ENCODE measurements at regions not wholly inside any gene's neighbourhood (a gene's known extent, or its start where the extent isn't known, plus 50 kb on each side); places are given as distances from the start of the nearest gene placed in this dataset.

DNA sequence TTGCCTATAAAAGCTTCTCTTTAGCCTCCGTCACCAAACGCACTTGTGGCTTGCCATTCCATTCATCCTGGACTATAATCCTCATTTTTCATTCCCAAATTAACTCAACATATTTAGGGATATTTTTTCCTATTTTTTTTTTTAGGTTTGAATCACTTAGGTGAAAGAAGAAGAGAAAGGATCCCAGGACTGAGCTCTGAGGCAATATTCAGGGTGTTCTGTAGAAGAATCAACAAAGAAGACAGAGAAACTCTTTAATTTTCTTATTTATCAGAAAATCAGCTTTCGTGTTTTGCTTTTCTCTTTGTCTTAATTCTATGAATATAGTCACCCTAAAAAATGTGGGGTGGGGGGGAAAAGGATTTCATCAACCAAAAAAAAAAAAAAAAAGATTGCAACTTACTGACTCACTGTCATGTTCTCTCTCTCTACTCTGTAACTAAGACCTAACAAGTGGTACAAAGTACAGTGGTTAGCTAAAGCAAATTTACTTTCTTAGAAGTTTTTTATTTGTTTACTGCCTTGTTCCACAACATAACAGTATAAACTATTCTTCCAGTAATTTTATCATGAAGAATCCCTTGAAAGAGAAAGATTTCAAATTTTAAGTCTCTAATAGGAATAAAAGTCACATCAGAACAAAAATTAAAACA is 272.0 kb downstream of the DHX15 start:
- Histone ChIP-seq H3F3A (ENCODE audit: low read length, unreplicated experiment) (no peaks in the 10 kb centered on the region), H3K4me2 (ENCODE audit: low read length) (no peak overlapping the region), H3K36me3 (ENCODE audit: low read depth, low read length) (no peaks in the 10 kb centered on the region), H3K27me3 (ENCODE audit: low read length) (peaks cover 23% of the 10 kb centered on the region), H3K4me3 (ENCODE audit: low read length) (no peak overlapping the region), H3K27ac (ENCODE audit: low read length) (no peak overlapping the region), H3K9me2 (replicated peaks; ENCODE audit: low read length) (no peaks in the 10 kb centered on the region), H4K20me1 (ENCODE audit: low read length) (no peaks in the 10 kb centered on the region), H3K79me2 (ENCODE audit: low read length) (no peaks in the 10 kb centered on the region), H3K4me1 (ENCODE audit: insufficient read depth, low read length) (no peaks in the 10 kb centered on the region), H2AFZ (ENCODE audit: low read length) (no peak overlapping the region), H3K9ac (ENCODE audit: low read length) (no peak overlapping the region), H3K9me3 (ENCODE audit: low read length) (no peaks in the 10 kb centered on the region)
- TF ChIP-seq EZH2phosphoT487 (IDR thresholded peaks at IDR 0.05; ENCODE audit: borderline replicate concordance, low read length) (no peak), EZH2 (IDR thresholded peaks at IDR 0.05; ENCODE audit: low read length, unreplicated experiment) (no peak)
- TF ChIP-seq, protein P1, sequence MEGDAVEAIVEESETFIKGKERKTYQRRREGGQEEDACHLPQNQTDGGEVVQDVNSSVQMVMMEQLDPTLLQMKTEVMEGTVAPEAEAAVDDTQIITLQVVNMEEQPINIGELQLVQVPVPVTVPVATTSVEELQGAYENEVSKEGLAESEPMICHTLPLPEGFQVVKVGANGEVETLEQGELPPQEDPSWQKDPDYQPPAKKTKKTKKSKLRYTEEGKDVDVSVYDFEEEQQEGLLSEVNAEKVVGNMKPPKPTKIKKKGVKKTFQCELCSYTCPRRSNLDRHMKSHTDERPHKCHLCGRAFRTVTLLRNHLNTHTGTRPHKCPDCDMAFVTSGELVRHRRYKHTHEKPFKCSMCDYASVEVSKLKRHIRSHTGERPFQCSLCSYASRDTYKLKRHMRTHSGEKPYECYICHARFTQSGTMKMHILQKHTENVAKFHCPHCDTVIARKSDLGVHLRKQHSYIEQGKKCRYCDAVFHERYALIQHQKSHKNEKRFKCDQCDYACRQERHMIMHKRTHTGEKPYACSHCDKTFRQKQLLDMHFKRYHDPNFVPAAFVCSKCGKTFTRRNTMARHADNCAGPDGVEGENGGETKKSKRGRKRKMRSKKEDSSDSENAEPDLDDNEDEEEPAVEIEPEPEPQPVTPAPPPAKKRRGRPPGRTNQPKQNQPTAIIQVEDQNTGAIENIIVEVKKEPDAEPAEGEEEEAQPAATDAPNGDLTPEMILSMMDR (conservative IDR thresholded peaks at IDR 0.05; ENCODE audit: low read depth, low read length) = no peak
- ChIA-PET POLR2A (ENCODE audit: unreplicated experiment) (no interaction called here), CTCF (no interaction called here)
- ATAC-seq (no peak), DNase-seq (no peak)
- intact Hi-C loops (cut with micrococcal nuclease) = no loop called here
- BruUV-seq (replicated peaks) = no TSS peak

DNA sequence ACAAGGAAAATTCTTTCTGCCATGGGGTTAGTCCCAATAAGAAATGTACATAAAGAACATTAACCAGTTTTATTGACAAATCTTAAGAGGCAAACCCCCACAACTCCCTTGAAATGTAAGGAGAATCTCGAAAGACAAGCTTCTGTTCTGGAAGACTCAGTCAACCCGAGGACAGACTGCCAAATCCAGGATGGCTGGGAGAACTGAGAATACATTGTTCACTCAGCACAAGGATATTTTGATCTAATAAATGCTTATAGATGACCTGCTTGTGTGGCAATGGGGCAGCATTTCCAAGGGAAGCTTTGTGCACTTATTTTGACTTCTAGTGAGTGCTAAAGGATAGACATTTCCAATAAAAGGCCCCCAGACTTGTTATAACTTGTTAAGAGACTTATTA is 280.4 kb downstream of the DHX15 start:
- Histone ChIP-seq H3F3A (ENCODE audit: low read length, unreplicated experiment) (no peaks in the 10 kb centered on the region), H3K36me3 (ENCODE audit: low read depth, low read length) (no peaks in the 10 kb centered on the region), H3K4me1 (ENCODE audit: insufficient read depth, low read length) (no peaks in the 10 kb centered on the region), H3K9me3 (ENCODE audit: low read length) (no peaks in the 10 kb centered on the region), H3K4me3 (ENCODE audit: low read length) (no peak overlapping the region), H3K27ac (ENCODE audit: low read length) (no peak overlapping the region), H2AFZ (ENCODE audit: low read length) (no peak overlapping the region), H3K4me2 (ENCODE audit: low read length) (no peak overlapping the region), H3K9me2 (replicated peaks; ENCODE audit: low read length) (no peaks in the 10 kb centered on the region), H3K27me3 (ENCODE audit: low read length) (no peaks in the 10 kb centered on the region), H4K20me1 (ENCODE audit: low read length) (no peaks in the 10 kb centered on the region), H3K79me2 (ENCODE audit: low read length) (no peaks in the 10 kb centered on the region), H3K9ac (ENCODE audit: low read length) (no peak overlapping the region)
- ChIA-PET CTCF (no interaction called here), POLR2A (ENCODE audit: unreplicated experiment) (no interaction called here)
- TF ChIP-seq, protein P1 (conservative IDR thresholded peaks at IDR 0.05; ENCODE audit: low read depth, low read length) = no peak
- TF ChIP-seq EZH2phosphoT487 (IDR thresholded peaks at IDR 0.05; ENCODE audit: borderline replicate concordance, low read length) (no peak), EZH2 (IDR thresholded peaks at IDR 0.05; ENCODE audit: low read length, unreplicated experiment) (no peak)
- no peak for DNase-seq
- no TSS peak for BruUV-seq (replicated peaks)
- no peak for ATAC-seq
- intact Hi-C loops (cut with micrococcal nuclease) = no loop called here

DNA sequence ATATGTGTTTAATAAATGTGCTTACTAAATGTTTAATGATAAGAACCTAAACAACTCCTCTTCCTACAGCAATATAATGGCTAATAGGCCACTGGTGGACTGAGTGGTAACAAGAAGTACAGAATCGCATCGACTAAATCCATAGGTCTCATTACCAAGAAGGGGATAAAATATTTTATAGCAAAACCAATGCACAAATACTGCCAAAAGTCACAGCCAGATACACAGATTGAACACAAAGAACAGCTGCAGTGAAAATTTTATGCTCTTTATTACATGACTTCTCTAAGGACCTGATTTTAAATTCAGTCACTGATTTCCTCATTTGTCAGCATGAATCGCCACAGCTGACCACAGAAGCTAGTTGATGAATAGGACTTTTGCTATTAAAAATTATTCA is 285.4 kb downstream of the DHX15 start:
- Histone ChIP-seq H4K20me1 (ENCODE audit: low read length) (no peaks in the 10 kb centered on the region), H3K4me1 (ENCODE audit: insufficient read depth, low read length) (no peaks in the 10 kb centered on the region), H3K27ac (ENCODE audit: low read length) (no peak overlapping the region), H3K79me2 (ENCODE audit: low read length) (no peaks in the 10 kb centered on the region), H3K9me3 (ENCODE audit: low read length) (no peaks in the 10 kb centered on the region), H2AFZ (ENCODE audit: low read length) (no peak overlapping the region), H3K36me3 (ENCODE audit: low read depth, low read length) (no peaks in the 10 kb centered on the region), H3K4me3 (ENCODE audit: low read length) (no peak overlapping the region), H3K9ac (ENCODE audit: low read length) (no peak overlapping the region), H3F3A (ENCODE audit: low read length, unreplicated experiment) (no peaks in the 10 kb centered on the region), H3K4me2 (ENCODE audit: low read length) (no peak overlapping the region), H3K27me3 (ENCODE audit: low read length) (0 out of 2 replicates have a peak, but pooled peaks cover 6% of the 10 kb centered on the region), H3K9me2 (replicated peaks; ENCODE audit: low read length) (no peaks in the 10 kb centered on the region)
- ChIA-PET POLR2A (ENCODE audit: unreplicated experiment) (no interaction called here), CTCF (no interaction called here)
- intact Hi-C loops (cut with micrococcal nuclease) = no loop called here
- ATAC-seq (no peak), DNase-seq (no peak)
- TF ChIP-seq EZH2 (IDR thresholded peaks at IDR 0.05; ENCODE audit: low read length, unreplicated experiment) (no peak), EZH2phosphoT487 (IDR thresholded peaks at IDR 0.05; ENCODE audit: borderline replicate concordance, low read length) (no peak)
- TF ChIP-seq, protein P1 (conservative IDR thresholded peaks at IDR 0.05; ENCODE audit: low read depth, low read length) = no peak
- BruUV-seq (replicated peaks) = no TSS peak
